GM21717 (cell line): ENCODE measurements at regions not wholly inside any gene's neighbourhood (a gene's known extent, or its start where the extent isn't known, plus 50 kb on each side); places are given as distances from the start of the nearest gene placed in this dataset.

ENCODE experiments used
- ATAC-seq: cut with Tn5 transposase; IDR thresholded peaks from one replicate; pipeline ENCODE4 v1.9.1; 2021; ENCODE audit warnings: mild to moderate bottlenecking, moderate library complexity; ENCODE audit not compliant: unreplicated experiment

- ATAC-seq = no peak
Measured at GRCh38 chr5:51271261-51271660, 112.0 kb upstream of the ISL1 start.

DNA sequence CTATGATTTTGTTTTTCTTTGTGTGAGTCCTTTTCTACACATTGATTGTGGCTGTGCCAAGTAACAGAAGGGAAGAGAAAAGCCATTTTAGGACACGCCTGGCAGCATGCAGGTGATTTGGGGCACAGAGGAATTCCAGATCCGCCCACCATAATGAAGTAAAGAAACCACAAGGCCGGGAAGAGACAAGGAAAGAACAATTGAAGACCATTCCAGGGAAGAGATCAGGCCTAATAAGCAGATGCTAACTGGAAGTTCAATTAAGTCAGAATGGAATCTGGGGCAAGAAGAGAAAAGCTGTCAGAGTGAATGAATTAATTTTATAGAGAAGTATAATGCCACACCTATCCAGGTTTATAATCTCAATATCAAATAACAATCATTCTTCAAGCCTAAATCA, 110.2 kb upstream of the ISL1 start:
- ATAC-seq = no peak

DNA sequence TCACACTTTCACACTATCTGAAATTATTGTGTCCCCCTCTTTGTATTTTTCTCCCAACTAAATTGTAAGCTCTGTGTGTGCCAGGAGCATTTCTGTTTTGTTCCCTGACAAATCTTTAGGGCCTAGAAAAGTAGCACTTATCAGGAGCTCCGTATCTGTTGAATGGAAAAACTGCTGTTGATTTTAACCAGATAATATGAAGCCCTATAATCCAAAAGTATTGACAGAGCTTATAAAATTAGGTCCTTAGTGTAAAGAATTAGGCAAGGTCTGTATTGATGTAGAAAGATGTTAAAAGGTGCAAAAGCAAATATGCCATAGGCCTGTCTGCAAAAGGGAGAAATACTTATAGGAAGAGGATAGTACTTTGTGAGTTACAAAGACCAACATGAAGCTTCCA, 109.4 kb upstream of the ISL1 start:
- no peak for ATAC-seq

GRCh38 chr5:51275428-51275827, 107.8 kb upstream of the ISL1 start:
- no peak for ATAC-seq

- no peak for ATAC-seq
Measured at GRCh38 chr5:51276250-51276649, 107.0 kb upstream of the ISL1 start.

GRCh38 chr5:51278539-51278938, 104.7 kb upstream of the ISL1 start:
- ATAC-seq = no peak

DNA sequence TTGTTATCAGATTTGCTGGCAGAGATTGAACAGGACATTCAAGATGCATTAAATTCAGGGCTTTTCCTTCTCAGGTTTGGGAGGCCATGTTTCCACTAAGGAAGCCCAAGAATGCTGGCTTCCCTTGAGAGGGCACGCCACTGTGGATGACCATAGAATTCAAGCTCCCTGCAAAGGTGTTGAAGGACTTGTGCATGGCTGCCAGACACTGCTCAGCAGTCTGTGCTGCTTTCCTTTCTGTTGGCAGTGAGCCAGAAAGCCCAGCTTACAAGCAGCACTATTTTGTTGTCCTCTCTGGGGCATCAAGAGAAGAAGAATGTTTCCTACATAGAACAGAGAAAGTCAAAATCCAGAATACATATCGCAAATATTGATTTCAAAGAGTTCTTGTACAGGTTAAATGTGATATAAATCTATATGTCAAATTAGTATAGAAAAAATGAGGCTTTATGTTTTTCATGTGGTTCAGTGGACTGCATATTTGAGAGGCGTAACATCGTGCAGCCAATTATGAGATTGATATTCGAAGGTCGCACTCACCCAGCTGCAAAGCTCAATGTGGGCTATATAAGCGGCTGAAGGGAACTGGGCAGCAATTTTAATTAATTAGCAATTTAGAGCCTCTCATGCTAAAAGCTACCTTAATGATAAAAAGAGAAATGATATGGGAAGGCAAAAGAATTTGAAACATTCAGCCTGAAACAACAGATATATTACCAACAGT, 103.1 kb upstream of the ISL1 start:
- ATAC-seq = no peak

DNA sequence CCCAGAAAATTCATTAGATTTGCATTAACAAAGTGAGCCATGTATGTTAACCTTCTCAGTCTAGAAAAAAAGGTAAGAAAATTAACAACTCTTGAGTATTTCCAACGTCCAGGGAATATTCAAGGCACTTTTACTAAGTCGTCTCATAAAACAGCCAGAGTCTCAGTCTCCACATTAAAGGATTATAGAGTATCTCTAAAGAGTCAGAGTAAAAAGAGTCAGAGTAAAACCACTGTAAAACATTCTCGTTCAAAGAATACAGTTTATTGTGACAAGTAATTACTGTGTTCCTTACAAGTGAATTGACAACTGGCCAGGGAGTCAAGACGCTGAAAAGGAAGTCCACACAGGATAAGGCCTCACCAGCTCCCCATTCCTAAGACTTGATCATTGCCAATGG, 97.2 kb upstream of the ISL1 start:
- ATAC-seq = no peak

DNA sequence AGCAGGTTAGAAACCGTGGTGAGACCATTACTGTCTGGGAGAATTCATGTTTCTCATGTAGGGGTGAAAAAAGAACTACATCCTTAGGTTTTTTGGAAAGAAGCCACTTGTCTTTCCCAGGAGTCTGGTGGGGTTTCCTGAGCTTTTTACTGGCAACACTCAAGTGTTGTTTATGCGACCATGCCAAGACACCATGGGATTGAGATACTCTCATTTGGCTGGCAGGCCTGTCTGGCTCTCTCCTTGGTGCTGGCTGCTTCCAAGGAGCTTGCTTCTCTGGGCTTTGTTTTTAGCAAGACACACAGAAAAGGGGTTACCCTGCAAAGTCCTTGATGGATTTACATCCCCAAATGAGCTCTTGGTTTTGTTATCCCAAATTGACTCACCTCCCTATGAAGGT, 80.9 kb upstream of the ISL1 start:
- ATAC-seq = no peak

GRCh38 chr5:51326844-51327243, 56.4 kb upstream of the ISL1 start:
- no peak for ATAC-seq
